Esophagus muscularis mucosa (tissue), 4 donors: ENCODE measurements at regions not wholly inside any gene's neighbourhood (a gene's known extent, or its start where the extent isn't known, plus 50 kb on each side); places are given as distances from the start of the nearest gene placed in this dataset.

Source experiments
- DNase-seq: peaks from one replicate; pipeline ENCODE4 v3.0.0-alpha.2; 2017; ENCODE audit errors: extremely low spot score
- H3K27ac ChIP-seq, 4 donors: fragments of 200-600 bp; sonication (generic); replicated peaks in 1 of 4; 1 replicate in 3 of 4; 2 replicates in 1 of 4; pipeline ENCODE4 v1.5.1; 2016 to 2019; ENCODE audit warnings: mild to moderate bottlenecking in 1 of 4
- H3K27me3 ChIP-seq, 4 donors: fragments of 200-600 bp; sonication (generic); one replicate each; pipeline versions ENCODE4 v1.5.1 to v1.6.0; 2016 to 2019
- H3K36me3 ChIP-seq, 4 donors: fragments of 200-600 bp; sonication (generic); one replicate each; pipeline ENCODE4 v1.5.1; 2016 to 2019
- H3K4me1 ChIP-seq, 4 donors: fragments of 200-600 bp; sonication (generic); one replicate each; pipeline ENCODE4 v1.5.1; 2016 to 2019
- H3K4me3 ChIP-seq, 4 donors: fragments of 200-600 bp; sonication (generic); 1 replicate in 2 of 4; 2 replicates in 2 of 4; pipeline ENCODE4 v1.5.1; 2016 to 2019; ENCODE audit warnings: mild to moderate bottlenecking in 4 of 4, moderate library complexity in 1 of 4
- H3K9me3 ChIP-seq, 4 donors: fragments of 200-600 bp; sonication (generic); 1 replicate in 3 of 4; 2 replicates in 1 of 4; pipeline ENCODE4 v1.5.1; 2016 to 2019
- EP300 ChIP-seq: sonication (generic); formaldehyde crosslinking; IDR thresholded peaks from one replicate; pipeline ENCODE4 v1.6.1; 2017; ENCODE audit warnings: antibody characterized with exemption
- POLR2A ChIP-seq: fragments of 450-650 bp; IDR thresholded peaks from one replicate; pipeline ENCODE4 v1.6.1; 2017; ENCODE audit warnings: antibody characterized with exemption, moderate library complexity, mild to moderate bottlenecking, low read depth
- POLR2AphosphoS5 ChIP-seq, 2 donors: sonication (generic); formaldehyde crosslinking; IDR thresholded peaks; one replicate each; pipeline ENCODE4 v1.6.1; 2017; ENCODE audit warnings: antibody characterized with exemption in 2 of 2
- WGBS: methylation state at CpG from one replicate; pipeline ENCODE4 v1.1.5; 2018; 5-methylcytosine and 5-hydroxymethylcytosine counted together
- intact Hi-C: fragments of 100-400 bp; cut with DNase I; formaldehyde crosslinking; loops from one replicate; pipeline ENCODE4 v1.15.1; 2023
- TF ChIP-seq, protein P1 (sequence below), 3 experiments: fragments of 200-600 bp in 2 of 3; fragments of 450-650 bp in 1 of 3; sonication (generic) in 2 of 3; IDR thresholded peaks; one replicate each; pipeline ENCODE4 v1.5.1; 2017 to 2019; ENCODE audit warnings: antibody characterized with exemption in 3 of 3, mild to moderate bottlenecking in 2 of 3, moderate library complexity in 1 of 3

DNA sequence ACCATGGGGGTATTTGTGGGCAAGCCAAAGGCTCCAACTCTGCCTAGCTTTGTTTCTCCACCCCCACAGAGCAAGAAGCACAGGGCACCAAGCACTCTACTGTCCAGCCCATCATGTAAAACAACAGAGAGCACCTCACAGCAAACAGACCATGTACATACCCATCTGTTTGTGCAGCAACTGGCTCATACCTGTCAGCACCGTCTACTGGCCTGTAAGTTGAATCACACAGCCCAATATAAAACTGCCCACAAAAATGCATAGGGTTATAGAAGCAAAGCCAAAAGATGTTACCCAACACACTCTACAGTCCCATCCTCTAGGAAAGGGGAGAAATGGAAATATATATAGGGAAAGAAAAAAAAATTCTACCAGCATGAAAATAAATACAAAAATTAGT lies 139.7 kb upstream of the CPNE4 start:
- no peak for TF ChIP-seq POLR2AphosphoS5 (IDR thresholded peaks at IDR 0.05)
- TF ChIP-seq, protein P1, sequence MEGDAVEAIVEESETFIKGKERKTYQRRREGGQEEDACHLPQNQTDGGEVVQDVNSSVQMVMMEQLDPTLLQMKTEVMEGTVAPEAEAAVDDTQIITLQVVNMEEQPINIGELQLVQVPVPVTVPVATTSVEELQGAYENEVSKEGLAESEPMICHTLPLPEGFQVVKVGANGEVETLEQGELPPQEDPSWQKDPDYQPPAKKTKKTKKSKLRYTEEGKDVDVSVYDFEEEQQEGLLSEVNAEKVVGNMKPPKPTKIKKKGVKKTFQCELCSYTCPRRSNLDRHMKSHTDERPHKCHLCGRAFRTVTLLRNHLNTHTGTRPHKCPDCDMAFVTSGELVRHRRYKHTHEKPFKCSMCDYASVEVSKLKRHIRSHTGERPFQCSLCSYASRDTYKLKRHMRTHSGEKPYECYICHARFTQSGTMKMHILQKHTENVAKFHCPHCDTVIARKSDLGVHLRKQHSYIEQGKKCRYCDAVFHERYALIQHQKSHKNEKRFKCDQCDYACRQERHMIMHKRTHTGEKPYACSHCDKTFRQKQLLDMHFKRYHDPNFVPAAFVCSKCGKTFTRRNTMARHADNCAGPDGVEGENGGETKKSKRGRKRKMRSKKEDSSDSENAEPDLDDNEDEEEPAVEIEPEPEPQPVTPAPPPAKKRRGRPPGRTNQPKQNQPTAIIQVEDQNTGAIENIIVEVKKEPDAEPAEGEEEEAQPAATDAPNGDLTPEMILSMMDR (IDR thresholded peaks at IDR 0.05): no peak
- no peak for TF ChIP-seq POLR2A
- no peak for TF ChIP-seq EP300
- Histone ChIP-seq H3K4me3 (no peak overlapping the region), H3K36me3 (no peaks in the 10 kb centered on the region), H3K27me3 (peaks cover 0 to 14% (median 0%) of the 10 kb centered on the region in 4 donors), H3K4me1 (no peaks in the 10 kb centered on the region), H3K9me3 (no peaks in the 10 kb centered on the region), H3K27ac (no peak overlapping the region)
- no peak for DNase-seq
- 55% methylated on average over 1 of the region's 1 CpG for whole genome bisulfite sequencing
- intact Hi-C loops: no loop called here

DNA sequence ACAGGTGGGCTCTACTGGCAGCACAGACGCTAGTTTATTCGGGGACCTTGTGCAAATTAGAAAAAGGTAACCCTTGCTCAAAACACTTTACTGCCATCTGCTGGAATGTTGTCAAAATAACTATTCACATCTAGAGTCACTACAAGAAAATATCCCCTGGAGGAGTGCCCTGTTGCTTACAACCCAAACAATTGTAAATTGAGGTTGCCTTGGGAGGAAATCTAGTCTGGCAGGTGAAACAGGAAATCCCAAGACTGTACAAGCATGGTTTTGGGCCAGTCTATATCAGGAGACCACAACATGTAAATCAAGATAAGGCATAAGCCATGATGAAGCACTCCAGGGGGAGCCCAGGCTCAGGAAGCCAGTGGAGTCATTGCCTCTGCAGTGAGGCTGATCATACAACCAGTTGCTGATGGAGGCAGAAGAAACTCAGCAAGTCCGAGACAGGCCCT lies 136.8 kb upstream of the ACP3 start:
- no peak overlapping the region for H3K27ac ChIP-seq
- no peaks in the 10 kb centered on the region for H3K27me3 ChIP-seq
- H3K36me3 ChIP-seq: no peaks in the 10 kb centered on the region
- intact Hi-C loops: no loop called here
- no peak for DNase-seq
- no peaks in the 10 kb centered on the region for H3K9me3 ChIP-seq
- no peaks in the 10 kb centered on the region for H3K4me1 ChIP-seq
- WGBS: 13% methylated on average over 3 of the region's 3 CpGs
- no peak for TF ChIP-seq POLR2AphosphoS5 (IDR thresholded peaks at IDR 0.05)
- TF ChIP-seq, protein P1 (IDR thresholded peaks at IDR 0.05): peak; percentile 20 to 25 (median 24)
- no peak overlapping the region for H3K4me3 ChIP-seq

DNA sequence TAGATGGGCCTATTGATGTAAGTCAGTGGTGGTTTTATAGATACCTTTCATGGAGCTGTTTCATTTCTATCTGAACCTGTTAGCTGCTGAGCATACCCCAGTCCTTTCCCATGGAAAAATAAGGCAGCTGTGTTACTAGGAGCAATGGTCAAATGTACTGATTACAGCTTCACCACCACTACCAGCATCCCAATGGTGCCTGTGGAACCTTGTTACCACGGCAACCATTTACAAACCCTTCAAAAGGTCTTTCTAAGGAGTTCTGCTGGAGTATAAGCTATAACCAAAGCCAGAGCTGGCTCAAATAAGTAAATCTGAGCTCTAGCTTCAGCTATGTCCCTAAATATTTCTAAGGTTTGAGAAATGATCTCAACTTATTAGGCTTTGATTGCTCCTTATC lies 133.4 kb upstream of the ACP3 start:
- intact Hi-C loops: no loop called here
- H3K27ac ChIP-seq: no peak overlapping the region

DNA sequence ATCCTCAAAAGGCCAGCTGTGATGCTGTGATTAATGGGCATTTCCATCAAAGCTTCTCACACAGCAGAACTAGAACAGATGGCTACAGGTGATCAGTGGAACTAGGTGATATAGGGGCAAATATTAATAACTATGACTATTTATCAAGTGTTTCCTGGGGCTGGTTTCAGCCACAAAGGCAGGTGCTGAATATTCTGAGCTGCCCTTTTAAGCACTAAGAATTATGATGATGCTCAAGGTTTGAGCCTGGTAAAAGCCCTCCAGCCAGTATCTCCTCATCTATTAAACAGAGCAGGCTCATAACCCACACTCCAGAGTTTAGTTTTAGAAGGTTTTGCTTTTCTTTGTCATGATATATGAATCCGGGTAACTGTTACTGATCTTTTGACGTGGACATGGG lies 129.5 kb upstream of the ACP3 start:
- H3K27ac ChIP-seq: no peak overlapping the region
- H3K4me1 ChIP-seq: no peaks in the 10 kb centered on the region
- no peaks in the 10 kb centered on the region for H3K9me3 ChIP-seq
- H3K36me3 ChIP-seq: no peaks in the 10 kb centered on the region
- H3K27me3 ChIP-seq: peaks cover 0 to 3% (median 0%) of the 10 kb centered on the region in 4 donors
- 70% methylated on average over 2 of the region's 2 CpGs for WGBS
- H3K4me3 ChIP-seq: no peak overlapping the region
- no peak for DNase-seq
- intact Hi-C loops: no loop called here
- TF ChIP-seq POLR2A: no peak
- TF ChIP-seq, protein P1 (IDR thresholded peaks at IDR 0.05): no peak
- no peak for TF ChIP-seq POLR2AphosphoS5 (IDR thresholded peaks at IDR 0.05)
- no peak for TF ChIP-seq EP300

More for the DNA sequence above, 133.4 kb upstream of the ACP3 start:
- Histone ChIP-seq H3K9me3 (no peaks in the 10 kb centered on the region), H3K4me3 (no peak overlapping the region), H3K36me3 (no peaks in the 10 kb centered on the region), H3K27me3 (no peaks in the 10 kb centered on the region), H3K4me1 (no peaks in the 10 kb centered on the region)
- TF ChIP-seq POLR2AphosphoS5 (IDR thresholded peaks at IDR 0.05) (no peak), POLR2A (no peak), EP300 (no peak)
- TF ChIP-seq, protein P1 (IDR thresholded peaks at IDR 0.05): no peak
- whole genome bisulfite sequencing: 53% methylated on average over 1 of the region's 1 CpG
- DNase-seq: no peak

DNA sequence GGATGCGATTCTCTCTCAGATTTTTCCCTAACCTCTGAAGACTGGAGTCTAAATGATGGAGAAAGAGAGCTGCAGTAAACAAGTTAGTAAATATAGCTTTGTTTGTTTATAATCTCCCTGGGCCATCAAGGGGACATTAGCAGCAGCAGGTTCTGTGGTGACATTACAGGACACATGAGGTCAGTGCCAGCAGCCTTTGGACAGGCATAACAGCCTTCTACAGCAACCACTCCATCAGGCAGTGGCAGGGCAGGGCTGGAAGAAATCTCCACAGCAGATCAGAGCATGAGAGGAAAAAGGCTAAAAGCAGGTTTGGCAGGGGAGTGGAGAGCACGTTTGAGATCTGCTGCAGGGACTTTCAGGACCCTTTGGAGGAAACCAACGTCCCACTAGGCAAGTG lies 127.6 kb upstream of the ACP3 start:
- Histone ChIP-seq H3K27ac (no peak overlapping the region), H3K4me3 (no peak overlapping the region), H3K9me3 (no peaks in the 10 kb centered on the region), H3K4me1 (no peaks in the 10 kb centered on the region), H3K27me3 (peaks cover 0 to 3% (median 0%) of the 10 kb centered on the region in 4 donors), H3K36me3 (no peaks in the 10 kb centered on the region)
- no peak for DNase-seq
- intact Hi-C loops: no loop called here
- TF ChIP-seq, protein P1 (IDR thresholded peaks at IDR 0.05): no peak
- TF ChIP-seq EP300: no peak
- no peak for TF ChIP-seq POLR2AphosphoS5 (IDR thresholded peaks at IDR 0.05)
- no peak for TF ChIP-seq POLR2A
- 24% methylated on average over 3 of the region's 3 CpGs for WGBS
